ENCODE measurements at regions not wholly inside any gene's neighbourhood (a gene's known extent, or its start where the extent isn't known, plus 50 kb on each side); places are given as distances from the start of the nearest gene placed in this dataset.

- no peak overlapping the region for H3K4me3 ChIP-seq
- no peak overlapping the region for H3K27ac ChIP-seq
- H3K27me3 ChIP-seq: no peaks in the 10 kb centered on the region
- DNase-seq (no peak), ATAC-seq (no peak), FAIRE-seq (no peak)
- TF ChIP-seq, protein P1, sequence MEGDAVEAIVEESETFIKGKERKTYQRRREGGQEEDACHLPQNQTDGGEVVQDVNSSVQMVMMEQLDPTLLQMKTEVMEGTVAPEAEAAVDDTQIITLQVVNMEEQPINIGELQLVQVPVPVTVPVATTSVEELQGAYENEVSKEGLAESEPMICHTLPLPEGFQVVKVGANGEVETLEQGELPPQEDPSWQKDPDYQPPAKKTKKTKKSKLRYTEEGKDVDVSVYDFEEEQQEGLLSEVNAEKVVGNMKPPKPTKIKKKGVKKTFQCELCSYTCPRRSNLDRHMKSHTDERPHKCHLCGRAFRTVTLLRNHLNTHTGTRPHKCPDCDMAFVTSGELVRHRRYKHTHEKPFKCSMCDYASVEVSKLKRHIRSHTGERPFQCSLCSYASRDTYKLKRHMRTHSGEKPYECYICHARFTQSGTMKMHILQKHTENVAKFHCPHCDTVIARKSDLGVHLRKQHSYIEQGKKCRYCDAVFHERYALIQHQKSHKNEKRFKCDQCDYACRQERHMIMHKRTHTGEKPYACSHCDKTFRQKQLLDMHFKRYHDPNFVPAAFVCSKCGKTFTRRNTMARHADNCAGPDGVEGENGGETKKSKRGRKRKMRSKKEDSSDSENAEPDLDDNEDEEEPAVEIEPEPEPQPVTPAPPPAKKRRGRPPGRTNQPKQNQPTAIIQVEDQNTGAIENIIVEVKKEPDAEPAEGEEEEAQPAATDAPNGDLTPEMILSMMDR (IDR thresholded peaks at IDR 0.05): no peak
- no peaks in the 10 kb centered on the region for H3K36me3 ChIP-seq
- H3K4me1 ChIP-seq: no peaks in the 10 kb centered on the region
- intact Hi-C loops (cut with DNase I): no loop called here
- WGBS, 2 donors: 88 to 93% methylated on average over 1 of the region's 1 CpG
- H3K9me3 ChIP-seq: no peaks in the 10 kb centered on the region
These were observed 170.5 kb upstream of the LRIG1 start for GRCh38 chr3:66671291-66671690.

DNA sequence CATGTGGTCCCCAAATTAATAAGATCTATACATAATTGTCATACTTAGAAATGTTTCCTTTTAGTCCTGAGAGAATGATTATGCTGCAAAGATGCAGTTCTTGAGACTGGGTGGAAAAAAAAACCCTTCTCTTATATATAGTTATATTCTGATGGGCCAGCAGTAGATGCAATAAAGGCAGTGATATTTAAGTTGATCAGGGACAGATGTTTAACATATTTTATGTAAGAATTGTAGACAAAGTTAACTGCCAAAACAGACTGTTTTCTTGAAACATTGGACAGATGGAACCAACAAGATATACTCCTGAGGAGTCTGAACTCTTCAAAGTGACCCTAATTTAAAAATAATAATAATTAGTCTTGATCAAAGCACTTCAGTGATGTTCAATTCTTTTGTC is 172.0 kb upstream of the LRIG1 start:
- FAIRE-seq (no peak), DNase-seq (no peak), ATAC-seq (no peak)
- Histone ChIP-seq H3K4me3 (no peak overlapping the region), H3K36me3 (no peaks in the 10 kb centered on the region), H3K4me1 (no peaks in the 10 kb centered on the region), H3K27me3 (no peaks in the 10 kb centered on the region), H3K27ac (no peak overlapping the region), H3K9me3 (no peaks in the 10 kb centered on the region)
- TF ChIP-seq, protein P1 (IDR thresholded peaks at IDR 0.05): no peak
- intact Hi-C loops (cut with DNase I): no loop called here

DNA sequence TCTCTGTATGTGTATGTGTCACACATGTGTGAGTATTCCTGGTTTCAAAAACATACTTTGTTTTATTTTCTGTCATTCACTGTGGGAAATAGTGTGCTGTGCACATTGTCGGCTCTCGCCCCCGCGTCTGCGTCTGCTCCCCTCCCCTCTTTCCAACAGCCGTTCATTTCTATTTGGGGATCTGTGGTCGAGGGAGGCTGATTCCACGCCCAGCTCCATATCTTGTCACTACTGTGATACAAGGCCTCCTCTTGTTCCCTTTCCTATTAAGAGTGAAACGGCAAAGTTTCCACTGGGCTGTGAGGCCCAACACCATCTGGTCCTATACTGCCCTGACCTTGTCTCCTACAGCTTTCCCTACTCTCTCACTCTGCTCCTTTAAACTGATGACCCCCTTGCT is 172.5 kb upstream of the LRIG1 start:
- FAIRE-seq: no peak
- 85 to 86% methylated on average over 9 of the region's 9 CpGs for whole genome bisulfite sequencing, 2 donors

DNA sequence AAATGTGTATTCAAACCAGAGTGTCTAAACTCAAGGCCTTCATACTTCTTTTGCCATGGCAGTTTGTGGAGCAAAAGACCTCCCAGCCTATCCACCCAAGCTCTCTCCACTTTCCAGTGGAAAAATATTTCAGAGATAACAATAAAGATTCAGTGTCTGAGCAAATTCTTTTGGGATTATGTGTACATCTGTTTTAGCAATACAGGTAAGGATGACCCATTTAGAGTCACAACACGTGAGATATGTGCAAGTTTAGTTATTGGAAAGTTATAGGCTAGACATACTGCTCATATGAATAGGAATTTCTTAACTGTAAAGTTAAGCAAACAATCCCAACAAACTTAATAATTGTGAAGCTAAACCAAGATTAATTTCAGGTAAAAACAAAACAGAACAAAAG is 174.5 kb upstream of the LRIG1 start:
- Histone ChIP-seq H3K36me3 (no peaks in the 10 kb centered on the region), H3K27me3 (no peaks in the 10 kb centered on the region), H3K4me3 (no peak overlapping the region), H3K27ac (no peak overlapping the region), H3K4me1 (no peaks in the 10 kb centered on the region), H3K9me3 (no peaks in the 10 kb centered on the region)
- TF ChIP-seq, protein P1 (IDR thresholded peaks at IDR 0.05): no peak
- no peak for ATAC-seq
- FAIRE-seq: no peak
- intact Hi-C loops (cut with DNase I): no loop called here
- 73 to 76% methylated on average over 1 of the region's 1 CpG for WGBS, 2 donors
- no peak for DNase-seq

More for the DNA sequence above, 172.5 kb upstream of the LRIG1 start:
- no peak overlapping the region for H3K27ac ChIP-seq
- ATAC-seq (no peak), DNase-seq (no peak)
- intact Hi-C loops (cut with DNase I): no loop called here
- no peak overlapping the region for H3K4me3 ChIP-seq
- TF ChIP-seq, protein P1 (IDR thresholded peaks at IDR 0.05): no peak
- H3K36me3 ChIP-seq: no peaks in the 10 kb centered on the region
- H3K27me3 ChIP-seq: no peaks in the 10 kb centered on the region
- no peaks in the 10 kb centered on the region for H3K4me1 ChIP-seq
- no peaks in the 10 kb centered on the region for H3K9me3 ChIP-seq

- TF ChIP-seq, protein P1 (IDR thresholded peaks at IDR 0.05): no peak
- Histone ChIP-seq H3K9me3 (no peaks in the 10 kb centered on the region), H3K36me3 (no peaks in the 10 kb centered on the region), H3K4me3 (no peak overlapping the region), H3K27ac (no peak overlapping the region), H3K27me3 (no peaks in the 10 kb centered on the region), H3K4me1 (peaks cover 0 to 4% (median 0%) of the 10 kb centered on the region in 3 donors)
- ATAC-seq (no peak), DNase-seq (no peak), FAIRE-seq (peak; percentile 75)
- WGBS, 2 donors: 94% methylated on average over 5 of the region's 5 CpGs
- intact Hi-C loops (cut with DNase I): no loop called here
These were observed 191.4 kb upstream of the LRIG1 start for GRCh38 chr3:66692042-66692765.
